ENCODE measurements at regions not wholly inside any gene's neighbourhood (a gene's known extent, or its start where the extent isn't known, plus 50 kb on each side); places are given as distances from the start of the nearest gene placed in this dataset.

- TF ChIP-seq JUNB (IDR thresholded peaks at IDR 0.05) (no peak), POLR2A (IDR thresholded peaks at IDR 0.05; ENCODE audit: low read length) (no peak), CHD2 (IDR thresholded peaks at IDR 0.05; ENCODE audit: low read length, partially characterized antibody) (no peak), PHF8 (IDR thresholded peaks at IDR 0.05; ENCODE audit: borderline replicate concordance, low read depth) (no peak), MAZ (IDR thresholded peaks at IDR 0.05; ENCODE audit: borderline replicate concordance, low read depth, low read length) (no peak)
- TF ChIP-seq, protein P1, sequence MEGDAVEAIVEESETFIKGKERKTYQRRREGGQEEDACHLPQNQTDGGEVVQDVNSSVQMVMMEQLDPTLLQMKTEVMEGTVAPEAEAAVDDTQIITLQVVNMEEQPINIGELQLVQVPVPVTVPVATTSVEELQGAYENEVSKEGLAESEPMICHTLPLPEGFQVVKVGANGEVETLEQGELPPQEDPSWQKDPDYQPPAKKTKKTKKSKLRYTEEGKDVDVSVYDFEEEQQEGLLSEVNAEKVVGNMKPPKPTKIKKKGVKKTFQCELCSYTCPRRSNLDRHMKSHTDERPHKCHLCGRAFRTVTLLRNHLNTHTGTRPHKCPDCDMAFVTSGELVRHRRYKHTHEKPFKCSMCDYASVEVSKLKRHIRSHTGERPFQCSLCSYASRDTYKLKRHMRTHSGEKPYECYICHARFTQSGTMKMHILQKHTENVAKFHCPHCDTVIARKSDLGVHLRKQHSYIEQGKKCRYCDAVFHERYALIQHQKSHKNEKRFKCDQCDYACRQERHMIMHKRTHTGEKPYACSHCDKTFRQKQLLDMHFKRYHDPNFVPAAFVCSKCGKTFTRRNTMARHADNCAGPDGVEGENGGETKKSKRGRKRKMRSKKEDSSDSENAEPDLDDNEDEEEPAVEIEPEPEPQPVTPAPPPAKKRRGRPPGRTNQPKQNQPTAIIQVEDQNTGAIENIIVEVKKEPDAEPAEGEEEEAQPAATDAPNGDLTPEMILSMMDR (IDR thresholded peaks at IDR 0.05): no peak
- TF ChIP-seq, protein P2, sequence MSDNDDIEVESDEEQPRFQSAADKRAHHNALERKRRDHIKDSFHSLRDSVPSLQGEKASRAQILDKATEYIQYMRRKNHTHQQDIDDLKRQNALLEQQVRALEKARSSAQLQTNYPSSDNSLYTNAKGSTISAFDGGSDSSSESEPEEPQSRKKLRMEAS (IDR thresholded peaks at IDR 0.05): no peak
Measured at GRCh38 chr9:120100595-120100994, 479.4 kb downstream of the CDK5RAP2 start.

All from A549 (cell line).